ENCODE measurements at regions not wholly inside any gene's neighbourhood (a gene's known extent, or its start where the extent isn't known, plus 50 kb on each side); places are given as distances from the start of the nearest gene placed in this dataset.

GRCh38 chr5:68995845-68996545 lies 97.8 kb upstream of the SLC30A5 start:
- intact Hi-C loops (cut with DNase I; ENCODE audit: low total_unique reads) = no loop called here
- DNase-seq = no peak
- in situ Hi-C loops (cut with MboI; ENCODE audit: low pct_ligation_motif_present in 1 of 4, low pct_unique_long_range_greater_than_20kb in 1 of 4, low sequenced_read_pairs in 3 of 4) = no loop called here
- 75 to 94% methylated on average over 5 to 11 of the region's 11 CpGs for WGBS, 2 donors (ENCODE audit: low coverage in 1 of 2)
- no peaks in the 10 kb centered on the region for H3K36me3 ChIP-seq
- H3K4me1 ChIP-seq = peaks cover 0 to 3% (median 0%) of the 10 kb centered on the region in 4 donors
- H3K4me3 ChIP-seq = no peak overlapping the region
- no peaks in the 10 kb centered on the region for H3K9me3 ChIP-seq
- no peak for TF ChIP-seq CTCF (IDR thresholded peaks at IDR 0.05)
- no peak for TF ChIP-seq POLR2A (IDR thresholded peaks at IDR 0.05)
- TF ChIP-seq EP300 (IDR thresholded peaks at IDR 0.05; ENCODE audit: low read depth) = no peak
- TF ChIP-seq POLR2AphosphoS5 (IDR thresholded peaks at IDR 0.05) = no peak
- no peak overlapping the region for H3K27ac ChIP-seq
- no peaks in the 10 kb centered on the region for H3K27me3 ChIP-seq

- H3K9me3 ChIP-seq = no peaks in the 10 kb centered on the region
- H3K4me3 ChIP-seq = no peak overlapping the region
- H3K36me3 ChIP-seq = no peaks in the 10 kb centered on the region
- no peaks in the 10 kb centered on the region for H3K27me3 ChIP-seq
- in situ Hi-C loops (cut with MboI; ENCODE audit: low pct_ligation_motif_present in 1 of 4, low pct_unique_long_range_greater_than_20kb in 1 of 4, low sequenced_read_pairs in 3 of 4) = no loop called here
- H3K27ac ChIP-seq = no peak overlapping the region
- intact Hi-C loops (cut with DNase I; ENCODE audit: low total_unique reads) = no loop called here
- WGBS, 2 donors (ENCODE audit: low coverage in 1 of 2) = 91 to 100% methylated on average over 3 of the region's 3 CpGs
- H3K4me1 ChIP-seq = peaks cover 0 to 3% (median 0%) of the 10 kb centered on the region in 4 donors
- TF ChIP-seq POLR2AphosphoS5 (IDR thresholded peaks at IDR 0.05) (no peak), POLR2A (IDR thresholded peaks at IDR 0.05) (no peak), EP300 (IDR thresholded peaks at IDR 0.05; ENCODE audit: low read depth) (no peak), CTCF (IDR thresholded peaks at IDR 0.05) (no peak)
- DNase-seq = no peak
Observed at GRCh38 chr5:68999181-68999580, 94.6 kb upstream of the SLC30A5 start.

GRCh38 chr5:69000216-69000919 lies 93.4 kb upstream of the SLC30A5 start:
- 82 to 92% methylated on average over 5 of the region's 5 CpGs for WGBS, 2 donors (ENCODE audit: low coverage in 1 of 2)
- no peak for DNase-seq
- H3K36me3 ChIP-seq = no peaks in the 10 kb centered on the region
- in situ Hi-C loops (cut with MboI; ENCODE audit: low pct_ligation_motif_present in 1 of 4, low pct_unique_long_range_greater_than_20kb in 1 of 4, low sequenced_read_pairs in 3 of 4) = no loop called here
- H3K27ac ChIP-seq = no peak overlapping the region
- H3K9me3 ChIP-seq = no peaks in the 10 kb centered on the region
- H3K27me3 ChIP-seq = no peaks in the 10 kb centered on the region
- no peaks in the 10 kb centered on the region for H3K4me1 ChIP-seq
- intact Hi-C loops (cut with DNase I; ENCODE audit: low total_unique reads) = no loop called here
- no peak for TF ChIP-seq CTCF (IDR thresholded peaks at IDR 0.05)
- no peak for TF ChIP-seq POLR2AphosphoS5 (IDR thresholded peaks at IDR 0.05)
- no peak for TF ChIP-seq EP300 (IDR thresholded peaks at IDR 0.05; ENCODE audit: low read depth)
- no peak for TF ChIP-seq POLR2A (IDR thresholded peaks at IDR 0.05)
- no peak overlapping the region for H3K4me3 ChIP-seq

- in situ Hi-C loops (cut with MboI; ENCODE audit: low pct_ligation_motif_present in 1 of 4, low pct_unique_long_range_greater_than_20kb in 1 of 4, low sequenced_read_pairs in 3 of 4) (no loop called here), intact Hi-C loops (cut with DNase I; ENCODE audit: low total_unique reads) (no loop called here)
- TF ChIP-seq POLR2A (IDR thresholded peaks at IDR 0.05) (no peak), CTCF (IDR thresholded peaks at IDR 0.05) (no peak), EP300 (IDR thresholded peaks at IDR 0.05; ENCODE audit: low read depth) (no peak), POLR2AphosphoS5 (IDR thresholded peaks at IDR 0.05) (no peak)
- H3K9me3 ChIP-seq = no peaks in the 10 kb centered on the region
- no peak for DNase-seq
- H3K36me3 ChIP-seq = no peaks in the 10 kb centered on the region
- WGBS, 2 donors (ENCODE audit: low coverage in 1 of 2) = 67 to 75% methylated on average over 2 of the region's 2 CpGs
- no peaks in the 10 kb centered on the region for H3K27me3 ChIP-seq
- H3K4me1 ChIP-seq = no peaks in the 10 kb centered on the region
- H3K27ac ChIP-seq = no peak overlapping the region
- no peak overlapping the region for H3K4me3 ChIP-seq
Observed at GRCh38 chr5:69000949-69001348, 92.9 kb upstream of the SLC30A5 start.

Measured in transverse colon (tissue), 4 donors.